Astrocyte (in vitro differentiated cells and primary cell): ENCODE measurements at regions not wholly inside any gene's neighbourhood (a gene's known extent, or its start where the extent isn't known, plus 50 kb on each side); places are given as distances from the start of the nearest gene placed in this dataset.

Experiments used
- DNase-seq: peaks from one replicate; pipeline ENCODE4 v3.0.0-alpha.2; 2010; ENCODE audit warnings: low read depth
- FAIRE-seq: peaks from 2 replicates; lab custom pipeline; 2011; peaks lifted over from hg19 to GRCh38; lab: Jason Lieb, UNC
- H2AFZ ChIP-seq: 2 replicates; pipeline ENCODE4 v1.6.0; 2012; ENCODE audit warnings: low read depth, low read length, inconsistent platforms
- H3K27ac ChIP-seq: 2 replicates; pipeline ENCODE4 v1.5.1; 2011; ENCODE audit warnings: low read depth, low read length, inconsistent platforms
- H3K27me3 ChIP-seq: 2 replicates; pipeline ENCODE4 v1.6.0; 2011; ENCODE audit warnings: low read length, inconsistent platforms; ENCODE audit not compliant: insufficient read depth
- H3K36me3 ChIP-seq: 2 replicates; pipeline ENCODE4 v1.5.1; 2011; ENCODE audit warnings: low read length, inconsistent platforms; ENCODE audit not compliant: insufficient read depth
- H3K4me1 ChIP-seq: 2 replicates; pipeline ENCODE4 v1.5.1; 2011; ENCODE audit warnings: low read length, inconsistent platforms; ENCODE audit not compliant: insufficient read depth
- H3K4me2 ChIP-seq: 2 replicates; pipeline ENCODE4 v1.6.0; 2012; ENCODE audit warnings: low read length, inconsistent platforms
- H3K4me3 ChIP-seq: 2 replicates; pipeline ENCODE4 v1.5.1; 2011; ENCODE audit warnings: low read depth, mild to moderate bottlenecking, low read length, inconsistent platforms; ENCODE audit not compliant: insufficient read depth
- H3K79me2 ChIP-seq: 2 replicates; pipeline ENCODE4 v1.6.0; 2012; ENCODE audit warnings: mild to moderate bottlenecking, low read length, inconsistent platforms; ENCODE audit not compliant: insufficient read depth
- H3K9ac ChIP-seq: 2 replicates; pipeline ENCODE4 v1.6.0; 2012; ENCODE audit warnings: mild to moderate bottlenecking, low read length, inconsistent platforms
- H3K9me3 ChIP-seq: 2 replicates; pipeline ENCODE4 v1.5.1; 2012; ENCODE audit warnings: low read depth, mild to moderate bottlenecking, low read length, inconsistent platforms; ENCODE audit not compliant: insufficient read depth
- H4K20me1 ChIP-seq: 2 replicates; pipeline ENCODE4 v1.6.0; 2012; ENCODE audit warnings: low read length, inconsistent platforms; ENCODE audit not compliant: insufficient read depth
- H3K27ac Mint-ChIP-seq: one replicate; pipeline ENCODE4 v1.8.0; 2021; ENCODE audit warnings: mild to moderate bottlenecking, mixed read lengths; ENCODE audit not compliant: unreplicated experiment
- H3K27me3 Mint-ChIP-seq: one replicate; pipeline ENCODE4 v1.8.0; 2021; ENCODE audit warnings: low read depth, mixed read lengths; ENCODE audit not compliant: unreplicated experiment
- H3K36me3 Mint-ChIP-seq: one replicate; pipeline ENCODE4 v1.8.0; 2021; ENCODE audit warnings: low read depth, mixed read lengths; ENCODE audit not compliant: unreplicated experiment
- H3K4me1 Mint-ChIP-seq: one replicate; pipeline ENCODE4 v1.8.0; 2021; ENCODE audit warnings: low read depth, mixed read lengths; ENCODE audit not compliant: unreplicated experiment
- H3K4me3 Mint-ChIP-seq: one replicate; pipeline ENCODE4 v1.8.0; 2021; ENCODE audit warnings: mild to moderate bottlenecking, moderate library complexity, mixed read lengths; ENCODE audit not compliant: unreplicated experiment
- H3K9me3 Mint-ChIP-seq: one replicate; pipeline ENCODE4 v1.8.0; 2021; ENCODE audit warnings: mild to moderate bottlenecking, mixed read lengths; ENCODE audit not compliant: unreplicated experiment
- EZH2 ChIP-seq: IDR thresholded peaks from 2 replicates; pipeline ENCODE4 v1.6.1; 2012; ENCODE audit warnings: mild to moderate bottlenecking, low read length, inconsistent platforms; ENCODE audit not compliant: insufficient read depth
- TF ChIP-seq, protein P1 (sequence below): IDR thresholded peaks from 2 replicates; pipeline ENCODE4 v1.5.1; 2011; ENCODE audit warnings: low read depth, mild to moderate bottlenecking, inconsistent platforms, low read length, moderate library complexity; ENCODE audit not compliant: insufficient read depth

DNA sequence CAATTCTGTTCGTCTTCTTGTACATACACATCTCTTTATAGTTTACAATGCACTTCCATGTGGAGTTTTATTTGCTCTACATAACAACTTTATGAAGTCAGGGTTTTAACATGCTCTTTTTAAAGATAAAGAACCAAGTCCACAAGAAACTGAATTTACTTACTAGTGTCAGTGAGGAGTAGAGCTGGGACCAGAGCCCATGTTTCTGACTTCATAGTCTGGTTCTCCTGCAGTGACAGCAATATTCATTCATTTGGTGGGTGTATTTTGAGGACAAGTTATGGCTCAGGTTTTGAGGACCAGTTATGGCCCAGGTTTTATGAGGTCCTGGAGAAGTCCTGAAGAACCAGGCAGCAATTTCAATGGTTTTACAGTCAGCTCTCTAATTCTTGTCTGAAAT is 481.9 kb upstream of the TNC start:
- H3K27me3 Mint-ChIP-seq = no peaks in the 10 kb centered on the region
- H3K4me1 Mint-ChIP-seq = peaks cover 47% of the 10 kb centered on the region
- Histone ChIP-seq H4K20me1 (no peaks in the 10 kb centered on the region), H3K4me2 (no peak overlapping the region), H3K4me1 (peaks cover 30% of the 10 kb centered on the region), H3K36me3 (no peaks in the 10 kb centered on the region), H2AFZ (no peak overlapping the region), H3K27ac (no peak overlapping the region), H3K27me3 (no peaks in the 10 kb centered on the region), H3K9ac (no peak overlapping the region), H3K4me3 (no peak overlapping the region), H3K79me2 (no peaks in the 10 kb centered on the region), H3K9me3 (no peaks in the 10 kb centered on the region)
- H3K27ac Mint-ChIP-seq = no peak overlapping the region
- TF ChIP-seq, protein P1, sequence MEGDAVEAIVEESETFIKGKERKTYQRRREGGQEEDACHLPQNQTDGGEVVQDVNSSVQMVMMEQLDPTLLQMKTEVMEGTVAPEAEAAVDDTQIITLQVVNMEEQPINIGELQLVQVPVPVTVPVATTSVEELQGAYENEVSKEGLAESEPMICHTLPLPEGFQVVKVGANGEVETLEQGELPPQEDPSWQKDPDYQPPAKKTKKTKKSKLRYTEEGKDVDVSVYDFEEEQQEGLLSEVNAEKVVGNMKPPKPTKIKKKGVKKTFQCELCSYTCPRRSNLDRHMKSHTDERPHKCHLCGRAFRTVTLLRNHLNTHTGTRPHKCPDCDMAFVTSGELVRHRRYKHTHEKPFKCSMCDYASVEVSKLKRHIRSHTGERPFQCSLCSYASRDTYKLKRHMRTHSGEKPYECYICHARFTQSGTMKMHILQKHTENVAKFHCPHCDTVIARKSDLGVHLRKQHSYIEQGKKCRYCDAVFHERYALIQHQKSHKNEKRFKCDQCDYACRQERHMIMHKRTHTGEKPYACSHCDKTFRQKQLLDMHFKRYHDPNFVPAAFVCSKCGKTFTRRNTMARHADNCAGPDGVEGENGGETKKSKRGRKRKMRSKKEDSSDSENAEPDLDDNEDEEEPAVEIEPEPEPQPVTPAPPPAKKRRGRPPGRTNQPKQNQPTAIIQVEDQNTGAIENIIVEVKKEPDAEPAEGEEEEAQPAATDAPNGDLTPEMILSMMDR = no peak
- TF ChIP-seq EZH2 = no peak
- H3K9me3 Mint-ChIP-seq = peaks cover 1% of the 10 kb centered on the region
- FAIRE-seq (no peak), DNase-seq (no peak)
- no peaks in the 10 kb centered on the region for H3K36me3 Mint-ChIP-seq
- no peak overlapping the region for H3K4me3 Mint-ChIP-seq

DNA sequence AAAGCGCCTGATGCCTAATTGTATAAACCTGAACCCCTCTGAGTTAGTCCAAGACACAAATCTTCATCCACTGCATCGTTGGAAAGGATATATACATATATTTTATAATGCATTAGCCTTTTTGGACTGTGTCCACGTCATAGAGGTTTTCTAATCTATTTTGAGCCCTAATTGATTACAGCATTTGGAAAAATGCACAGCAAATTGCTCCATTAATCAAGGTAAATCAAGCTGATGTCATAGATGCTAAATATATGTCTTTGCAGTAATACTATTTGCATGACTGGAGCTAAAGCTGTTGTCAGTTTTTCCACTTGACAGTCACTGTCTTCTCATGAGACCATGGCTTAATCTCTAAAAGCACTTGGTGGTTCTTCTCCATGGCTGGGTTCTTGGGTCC is 483.5 kb upstream of the TNC start:
- H3K4me2 ChIP-seq = no peak overlapping the region
- Mint-ChIP-seq H3K9me3 (peaks cover 1% of the 10 kb centered on the region), H3K36me3 (no peaks in the 10 kb centered on the region), H3K27me3 (no peaks in the 10 kb centered on the region), H3K4me3 (no peak overlapping the region), H3K4me1 (peaks cover 32% of the 10 kb centered on the region), H3K27ac (no peak overlapping the region)
- no peak overlapping the region for H3K27ac ChIP-seq
- DNase-seq = no peak
- FAIRE-seq = no peak
- TF ChIP-seq, protein P1 = no peak
- no peak for TF ChIP-seq EZH2
- H3K9ac ChIP-seq = no peak overlapping the region
- H4K20me1 ChIP-seq = no peaks in the 10 kb centered on the region
- H2AFZ ChIP-seq = no peak overlapping the region
- H3K4me1 ChIP-seq = peaks cover 25% of the 10 kb centered on the region
- H3K27me3 ChIP-seq = no peaks in the 10 kb centered on the region
- H3K4me3 ChIP-seq = no peak overlapping the region
- H3K9me3 ChIP-seq = no peaks in the 10 kb centered on the region
- H3K36me3 ChIP-seq = no peaks in the 10 kb centered on the region
- no peaks in the 10 kb centered on the region for H3K79me2 ChIP-seq

GRCh38 chr9:115604831-115605483 is 487.0 kb upstream of the TNC start:
- H3K4me1 ChIP-seq = peaks cover 9% of the 10 kb centered on the region
- no peak overlapping the region for H3K4me3 Mint-ChIP-seq
- H3K9ac ChIP-seq = no peak overlapping the region
- TF ChIP-seq, protein P1 = no peak
- no peak for TF ChIP-seq EZH2
- no peak overlapping the region for H3K4me3 ChIP-seq
- no peaks in the 10 kb centered on the region for H3K36me3 Mint-ChIP-seq
- peak overlapping the region; percentile 21 for H3K4me2 ChIP-seq
- FAIRE-seq (peak; percentile 95), DNase-seq (peak; percentile 96)
- no peaks in the 10 kb centered on the region for H3K36me3 ChIP-seq
- no peak overlapping the region for H3K27ac Mint-ChIP-seq
- H3K27me3 ChIP-seq = no peaks in the 10 kb centered on the region
- H3K27ac ChIP-seq = peak overlapping the region; percentile 60
- H3K9me3 ChIP-seq = no peaks in the 10 kb centered on the region
- no peaks in the 10 kb centered on the region for H4K20me1 ChIP-seq
- H3K9me3 Mint-ChIP-seq = peaks cover 4% of the 10 kb centered on the region
- no peak overlapping the region for H2AFZ ChIP-seq
- H3K4me1 Mint-ChIP-seq = peaks cover 3% of the 10 kb centered on the region
- H3K27me3 Mint-ChIP-seq = no peaks in the 10 kb centered on the region
- H3K79me2 ChIP-seq = no peaks in the 10 kb centered on the region
